Neural cell (in vitro differentiated cells): ENCODE measurements at regions not wholly inside any gene's neighbourhood (a gene's known extent, or its start where the extent isn't known, plus 50 kb on each side); places are given as distances from the start of the nearest gene placed in this dataset.

Experiments
- EP300 ChIP-seq: fragments of 450-650 bp; conservative IDR thresholded peaks from 2 replicates; pipeline ENCODE4 v1.6.1; 2014; ENCODE audit warnings: antibody characterized with exemption, mild to moderate bottlenecking, moderate library complexity; ENCODE audit not compliant: poor library complexity, severe bottlenecking
- EZH2 ChIP-seq: fragments of 200-600, 300-800 bp; shearing (Covaris generic), sonication (generic); IDR thresholded peaks from 2 replicates; pipeline ENCODE4 v1.6.1; 2014; ENCODE audit warnings: antibody characterized with exemption, low read length, borderline replicate concordance, mild to moderate bottlenecking; ENCODE audit not compliant: insufficient read depth, poor library complexity, severe bottlenecking
- POLR2AphosphoS5 ChIP-seq: IDR thresholded peaks from 2 replicates; pipeline ENCODE4 v1.6.1; 2012
- TAF1 ChIP-seq: IDR thresholded peaks from 2 replicates; pipeline ENCODE4 v1.6.1; 2012; ENCODE audit warnings: low read depth
- TF ChIP-seq, protein P1 (sequence below): fragments of 450-650 bp; IDR thresholded peaks from 2 replicates; pipeline ENCODE4 v1.5.1; 2014; ENCODE audit warnings: antibody characterized with exemption, mild to moderate bottlenecking, moderate library complexity; ENCODE audit not compliant: poor library complexity, severe bottlenecking
- TF ChIP-seq, protein P2 (sequence below): IDR thresholded peaks from 2 replicates; pipeline ENCODE4 v1.6.1; 2012; ENCODE audit warnings: borderline replicate concordance

DNA sequence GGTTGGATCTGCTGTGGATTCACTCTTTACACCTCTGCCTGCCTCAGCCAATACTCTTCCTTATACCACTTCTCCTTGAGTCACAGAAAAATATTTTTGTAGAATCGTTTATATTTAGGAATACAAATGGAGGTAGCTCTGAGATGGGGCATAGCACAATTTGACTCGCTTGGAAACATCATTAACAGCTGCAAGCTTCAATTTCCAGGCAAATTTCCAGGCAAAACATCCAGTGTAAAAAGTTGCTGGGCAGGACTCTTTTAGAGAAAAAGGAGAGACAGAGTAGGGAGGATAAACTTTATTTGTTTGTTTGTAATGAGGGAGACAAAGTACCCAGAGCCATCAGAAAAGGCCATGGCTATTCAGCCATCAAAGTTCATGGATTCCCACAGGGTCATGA, 74.4 kb upstream of the SOX11 start:
- TF ChIP-seq, protein P1, sequence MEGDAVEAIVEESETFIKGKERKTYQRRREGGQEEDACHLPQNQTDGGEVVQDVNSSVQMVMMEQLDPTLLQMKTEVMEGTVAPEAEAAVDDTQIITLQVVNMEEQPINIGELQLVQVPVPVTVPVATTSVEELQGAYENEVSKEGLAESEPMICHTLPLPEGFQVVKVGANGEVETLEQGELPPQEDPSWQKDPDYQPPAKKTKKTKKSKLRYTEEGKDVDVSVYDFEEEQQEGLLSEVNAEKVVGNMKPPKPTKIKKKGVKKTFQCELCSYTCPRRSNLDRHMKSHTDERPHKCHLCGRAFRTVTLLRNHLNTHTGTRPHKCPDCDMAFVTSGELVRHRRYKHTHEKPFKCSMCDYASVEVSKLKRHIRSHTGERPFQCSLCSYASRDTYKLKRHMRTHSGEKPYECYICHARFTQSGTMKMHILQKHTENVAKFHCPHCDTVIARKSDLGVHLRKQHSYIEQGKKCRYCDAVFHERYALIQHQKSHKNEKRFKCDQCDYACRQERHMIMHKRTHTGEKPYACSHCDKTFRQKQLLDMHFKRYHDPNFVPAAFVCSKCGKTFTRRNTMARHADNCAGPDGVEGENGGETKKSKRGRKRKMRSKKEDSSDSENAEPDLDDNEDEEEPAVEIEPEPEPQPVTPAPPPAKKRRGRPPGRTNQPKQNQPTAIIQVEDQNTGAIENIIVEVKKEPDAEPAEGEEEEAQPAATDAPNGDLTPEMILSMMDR: no peak
- TF ChIP-seq POLR2AphosphoS5 (no peak), EZH2 (no peak), EP300 (no peak), TAF1 (no peak)
- TF ChIP-seq, protein P2, sequence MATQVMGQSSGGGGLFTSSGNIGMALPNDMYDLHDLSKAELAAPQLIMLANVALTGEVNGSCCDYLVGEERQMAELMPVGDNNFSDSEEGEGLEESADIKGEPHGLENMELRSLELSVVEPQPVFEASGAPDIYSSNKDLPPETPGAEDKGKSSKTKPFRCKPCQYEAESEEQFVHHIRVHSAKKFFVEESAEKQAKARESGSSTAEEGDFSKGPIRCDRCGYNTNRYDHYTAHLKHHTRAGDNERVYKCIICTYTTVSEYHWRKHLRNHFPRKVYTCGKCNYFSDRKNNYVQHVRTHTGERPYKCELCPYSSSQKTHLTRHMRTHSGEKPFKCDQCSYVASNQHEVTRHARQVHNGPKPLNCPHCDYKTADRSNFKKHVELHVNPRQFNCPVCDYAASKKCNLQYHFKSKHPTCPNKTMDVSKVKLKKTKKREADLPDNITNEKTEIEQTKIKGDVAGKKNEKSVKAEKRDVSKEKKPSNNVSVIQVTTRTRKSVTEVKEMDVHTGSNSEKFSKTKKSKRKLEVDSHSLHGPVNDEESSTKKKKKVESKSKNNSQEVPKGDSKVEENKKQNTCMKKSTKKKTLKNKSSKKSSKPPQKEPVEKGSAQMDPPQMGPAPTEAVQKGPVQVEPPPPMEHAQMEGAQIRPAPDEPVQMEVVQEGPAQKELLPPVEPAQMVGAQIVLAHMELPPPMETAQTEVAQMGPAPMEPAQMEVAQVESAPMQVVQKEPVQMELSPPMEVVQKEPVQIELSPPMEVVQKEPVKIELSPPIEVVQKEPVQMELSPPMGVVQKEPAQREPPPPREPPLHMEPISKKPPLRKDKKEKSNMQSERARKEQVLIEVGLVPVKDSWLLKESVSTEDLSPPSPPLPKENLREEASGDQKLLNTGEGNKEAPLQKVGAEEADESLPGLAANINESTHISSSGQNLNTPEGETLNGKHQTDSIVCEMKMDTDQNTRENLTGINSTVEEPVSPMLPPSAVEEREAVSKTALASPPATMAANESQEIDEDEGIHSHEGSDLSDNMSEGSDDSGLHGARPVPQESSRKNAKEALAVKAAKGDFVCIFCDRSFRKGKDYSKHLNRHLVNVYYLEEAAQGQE: no peak
